H1 (cell line): ENCODE measurements at regions not wholly inside any gene's neighbourhood (a gene's known extent, or its start where the extent isn't known, plus 50 kb on each side); places are given as distances from the start of the nearest gene placed in this dataset.

Source experiments
- CTCF ChIA-PET: fragments of 300-600 bp; sonication (Branson Sonifier 250); formaldehyde crosslinking; loops from one replicate; lab custom pipeline; 2021; ENCODE audit not compliant: partially characterized antibody; lab: Charles Lee
- POLR2A ChIA-PET: fragments of 300-600 bp; sonication (Branson Sonifier 250); formaldehyde crosslinking; loops from one replicate; lab custom pipeline; 2021; ENCODE audit warnings: inconsistent platforms; ENCODE audit not compliant: partially characterized antibody; lab: Charles Lee
- DNase-seq, 2 experiments: peaks; one replicate each; pipeline versions ENCODE4 v3.0.0 to v3.0.0-alpha.2; 2010 to 2022; ENCODE audit warnings: low spot score in 2 of 2, low read depth in 1 of 2, mixed read lengths in 1 of 2
- FAIRE-seq: peaks from 2 replicates; lab custom pipeline; 2011; peaks lifted over from hg19 to GRCh38; lab: Jason Lieb, UNC
- H2AFZ ChIP-seq: 2 replicates; pipeline ENCODE4 v1.8.1; 2012; ENCODE audit warnings: low read length, inconsistent platforms
- H2AK5ac ChIP-seq: 2 replicates; pipeline ENCODE4 v1.6.1; 2013; ENCODE audit warnings: low read depth, low read length
- H2BK120ac ChIP-seq: replicated peaks from 2 replicates; pipeline ENCODE3; 2013; ENCODE audit warnings: low read depth, low read length, inconsistent platforms
- H2BK12ac ChIP-seq: 2 replicates; pipeline ENCODE4 v1.6.1; 2013; ENCODE audit warnings: low read depth, low read length
- H2BK15ac ChIP-seq: 2 replicates; pipeline ENCODE4 v1.6.1; 2013; ENCODE audit warnings: low read length
- H2BK20ac ChIP-seq: 2 replicates; pipeline ENCODE4 v1.6.1; 2013; ENCODE audit warnings: low read length
- H2BK5ac ChIP-seq: 2 replicates; pipeline ENCODE4 v1.6.1; 2013; ENCODE audit warnings: low read depth, low read length
- H3K14ac ChIP-seq: 2 replicates; pipeline ENCODE4 v1.6.1; 2013; ENCODE audit warnings: inconsistent platforms; ENCODE audit not compliant: insufficient read length
- H3K18ac ChIP-seq: 2 replicates; pipeline ENCODE4 v1.6.1; 2013; ENCODE audit warnings: low read length; ENCODE audit errors: extremely low read depth
- H3K23ac ChIP-seq: 2 replicates; pipeline ENCODE4 v1.6.1; 2013; ENCODE audit warnings: inconsistent platforms; ENCODE audit not compliant: insufficient read length
- H3K23me2 ChIP-seq: 2 replicates; pipeline ENCODE4 v1.6.1; 2013; ENCODE audit warnings: low read depth, low read length
- H3K27ac ChIP-seq: 2 replicates; pipeline ENCODE4 v1.6.1; 2011; ENCODE audit warnings: low read depth, low read length, inconsistent platforms
- H3K27me3 ChIP-seq, 4 experiments: replicated peaks in 1 of 4; 1 replicate in 1 of 4; 2 replicates in 3 of 4; pipeline versions ENCODE4 v1.6.1 to v1.8.1; 2011 to 2013; ENCODE audit warnings: low read length in 3 of 4, mild to moderate bottlenecking in 3 of 4, inconsistent platforms in 2 of 4, mixed read lengths in 2 of 4, moderate library complexity in 1 of 4; ENCODE audit not compliant: control insufficient read depth in 3 of 4, insufficient read depth in 3 of 4; ENCODE audit errors: extremely low read depth in 1 of 4
- H3K36me3 ChIP-seq, 4 experiments: 2 replicates each; pipeline versions ENCODE4 v1.6.1 to v1.8.1; 2011 to 2013; ENCODE audit warnings: mild to moderate bottlenecking in 4 of 4, low read length in 3 of 4, moderate library complexity in 2 of 4, control low read depth in 1 of 4, inconsistent platforms in 1 of 4; ENCODE audit not compliant: insufficient read depth in 4 of 4, control insufficient read depth in 2 of 4
- H3K4ac ChIP-seq: replicated peaks from 2 replicates; pipeline ENCODE3; 2013; ENCODE audit warnings: low read length, low read depth, mixed read lengths, inconsistent platforms; ENCODE audit not compliant: insufficient read length
- H3K4me1 ChIP-seq, 4 experiments: replicated peaks in 1 of 4; 1 replicate in 1 of 4; 2 replicates in 3 of 4; pipeline versions ENCODE4 v1.6.1 to v1.8.1; 2011 to 2013; ENCODE audit warnings: low read length in 3 of 4, inconsistent platforms in 2 of 4, mixed read lengths in 1 of 4; ENCODE audit not compliant: insufficient read depth in 4 of 4, control insufficient read depth in 3 of 4
- H3K4me2 ChIP-seq, 2 experiments: 2 replicates each; pipeline versions ENCODE4 v1.6.1 to v1.8.1; 2011 to 2013; ENCODE audit warnings: low read depth in 2 of 2, low read length in 2 of 2, control low read depth in 1 of 2, inconsistent platforms in 1 of 2, mild to moderate bottlenecking in 1 of 2; ENCODE audit not compliant: insufficient read depth in 1 of 2
- H3K4me3 ChIP-seq, 4 experiments: fragments of 200-600, 300-600 bp in 1 of 4; sonication (generic), shearing (Covaris generic), sonication (Bioruptor Twin) in 1 of 4; 2 replicates each; pipeline versions ENCODE4 v1.5.1 to v1.8.1; 2011 to 2016; ENCODE audit warnings: low read length in 4 of 4, low read depth in 3 of 4, control low read depth in 2 of 4, inconsistent platforms in 2 of 4, mild to moderate bottlenecking in 2 of 4, mixed read lengths in 1 of 4, moderate library complexity in 1 of 4; ENCODE audit not compliant: insufficient read depth in 2 of 4; ENCODE audit errors: extremely low read depth in 1 of 4
- H3K56ac ChIP-seq: replicated peaks from 2 replicates; pipeline ENCODE3; 2013; ENCODE audit warnings: low read depth, mild to moderate bottlenecking, mixed read lengths, low read length, inconsistent platforms; ENCODE audit not compliant: insufficient read length
- H3K79me1 ChIP-seq: 2 replicates; pipeline ENCODE4 v1.6.1; 2013; ENCODE audit warnings: low read depth, low read length, control low read depth
- H3K79me2 ChIP-seq, 2 experiments: 2 replicates each; pipeline versions ENCODE4 v1.6.1 to v1.8.1; 2012 to 2013; ENCODE audit warnings: low read length in 2 of 2, mild to moderate bottlenecking in 2 of 2, inconsistent platforms in 1 of 2; ENCODE audit not compliant: insufficient read depth in 2 of 2, control insufficient read depth in 1 of 2
- H3K9ac ChIP-seq, 4 experiments: replicated peaks in 1 of 4; 1 replicate in 1 of 4; 2 replicates in 3 of 4; pipeline versions ENCODE4 v1.6.1 to v1.8.1; 2011 to 2013; ENCODE audit warnings: low read depth in 3 of 4, low read length in 3 of 4, control low read depth in 2 of 4, mild to moderate bottlenecking in 2 of 4, moderate library complexity in 2 of 4, inconsistent platforms in 1 of 4; ENCODE audit errors: extremely low read depth in 1 of 4
- H3K9me3 ChIP-seq, 2 experiments: 2 replicates each; pipeline versions ENCODE4 v1.6.1 to v1.8.1; 2012 to 2013; ENCODE audit warnings: mild to moderate bottlenecking in 2 of 2, moderate library complexity in 2 of 2, control low read depth in 1 of 2, inconsistent platforms in 1 of 2, low read depth in 1 of 2, low read length in 1 of 2, mixed read lengths in 1 of 2; ENCODE audit not compliant: insufficient read depth in 2 of 2
- H4K20me1 ChIP-seq, 2 experiments: replicated peaks in 1 of 2; 2 replicates each; pipeline versions ENCODE3 to v1.8.1; 2011 to 2013; ENCODE audit warnings: inconsistent platforms in 2 of 2, low read length in 2 of 2, mild to moderate bottlenecking in 1 of 2; ENCODE audit not compliant: insufficient read depth in 2 of 2, control insufficient read depth in 1 of 2
- H4K5ac ChIP-seq: 2 replicates; pipeline ENCODE4 v1.6.1; 2013; ENCODE audit warnings: low read length, low read depth, mixed read lengths, inconsistent platforms; ENCODE audit not compliant: insufficient read length
- H4K8ac ChIP-seq: 2 replicates; pipeline ENCODE4 v1.8.0; 2013; ENCODE audit warnings: mild to moderate bottlenecking, moderate library complexity, low read length, inconsistent platforms; ENCODE audit not compliant: insufficient read depth; ENCODE audit errors: extremely low read depth
- H4K91ac ChIP-seq: replicated peaks from 2 replicates; pipeline ENCODE3; 2013; ENCODE audit warnings: low read length, mixed read lengths, inconsistent platforms; ENCODE audit not compliant: insufficient read length
- EZH2 ChIP-seq: fragments of 200-600 bp; sonication (generic); IDR thresholded peaks from 2 replicates; pipeline ENCODE4 v1.7.1; 2012; ENCODE audit warnings: low read depth, mild to moderate bottlenecking, moderate library complexity, low read length, inconsistent platforms; ENCODE audit not compliant: severe bottlenecking
- FOSL1 ChIP-seq: IDR thresholded peaks from 2 replicates; pipeline ENCODE4 v1.6.1; 2011; ENCODE audit warnings: mild to moderate bottlenecking, low read depth, low read length, moderate library complexity; ENCODE audit not compliant: insufficient read depth
- RBBP5 ChIP-seq: IDR thresholded peaks from 2 replicates; pipeline ENCODE4 v1.7.1; 2012; ENCODE audit warnings: low read depth, mild to moderate bottlenecking, inconsistent platforms, low read length, moderate library complexity, borderline replicate concordance
- RFX5 ChIP-seq: IDR thresholded peaks from 2 replicates; pipeline ENCODE4 v1.6.1; 2011; ENCODE audit warnings: low read depth, low read length, improper control_type of control experiment, borderline replicate concordance
- RNF2 ChIP-seq: fragments of 200-900, 300-1000 bp; sonication (generic); IDR thresholded peaks from 2 replicates; pipeline ENCODE4 v1.7.1; 2016; ENCODE audit warnings: borderline replicate concordance, low read depth, mild to moderate bottlenecking, antibody characterized with exemption, low read length; ENCODE audit not compliant: poor library complexity, severe bottlenecking; ENCODE audit errors: missing control alignments
- SP1 ChIP-seq: IDR thresholded peaks from 2 replicates; pipeline ENCODE4 v1.6.1; 2011; ENCODE audit warnings: low read depth, low read length
- WGBS, 2 experiments: shearing (Covaris generic) in 1 of 2; methylation state at CpG; one replicate each; pipeline versions ENCODE4 v1.1.6 to v1.1.7; 2013 to 2015; ENCODE audit warnings: low lambda C conversion rate in 2 of 2, mixed read lengths in 2 of 2, inconsistent platforms in 1 of 2, low coverage in 1 of 2, missing lambda C conversion rate in 1 of 2; ENCODE audit not compliant: insufficient replicate concordance in 2 of 2, insufficient coverage in 1 of 2, insufficient read length in 1 of 2; ENCODE audit errors: extremely low coverage in 1 of 2, missing lambda C conversion rate in 1 of 2; 5-methylcytosine and 5-hydroxymethylcytosine counted together
- TF ChIP-seq, protein P1 (sequence below): IDR thresholded peaks from 2 replicates; pipeline ENCODE4 v1.6.1; 2012; ENCODE audit warnings: low read length, inconsistent platforms

DNA sequence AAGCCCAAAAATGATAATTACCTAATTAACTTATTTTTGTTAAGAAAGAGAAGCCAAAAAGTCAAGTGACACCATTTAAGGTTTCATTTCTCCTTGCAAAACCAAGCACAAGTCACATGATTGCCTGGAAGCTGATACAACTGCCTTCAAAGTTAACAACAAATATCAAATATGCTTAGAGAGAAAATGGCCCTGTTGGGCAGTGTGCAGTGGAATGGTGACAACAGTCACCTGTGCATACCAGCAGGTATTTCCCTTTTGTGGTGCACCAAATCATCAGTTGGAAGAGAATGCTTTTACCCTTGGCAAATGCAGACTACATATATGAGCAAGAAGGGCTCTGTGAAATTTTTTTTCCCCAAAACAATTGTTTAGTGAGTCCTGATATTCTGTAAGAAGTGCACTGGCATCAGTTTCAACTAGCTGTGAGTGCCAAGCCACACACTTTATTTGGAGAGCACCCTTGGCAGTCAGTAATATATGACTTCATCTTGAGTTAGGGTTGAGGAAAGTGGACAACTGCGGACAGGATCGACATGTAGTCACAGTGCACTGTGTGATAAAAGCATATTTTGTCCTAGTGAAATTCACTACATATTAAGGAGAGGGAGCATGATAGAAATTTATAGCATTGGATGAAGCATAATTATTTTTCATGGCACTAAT is 74.9 kb upstream of the DOCK10 start:
- FAIRE-seq, result no peak
- CTCF ChIA-PET, result interaction anchor here (1.5 to 3.0 kb wide), 2 partner anchors 108 to 543 kb away, joined by 3 to 11 read pairs; no protein-coding TSS in a partner anchor
- H3K36me3 ChIP-seq, result no peaks in the 10 kb centered on the region

More for the DNA sequence above, 74.9 kb upstream of the DOCK10 start:
- no peak overlapping the region for H2BK12ac ChIP-seq
- no peak overlapping the region for H3K4me3 ChIP-seq
- no peaks in the 10 kb centered on the region for H4K20me1 ChIP-seq
- H3K9ac ChIP-seq, result no peak overlapping the region
- no peak overlapping the region for H2AFZ ChIP-seq
- H2AK5ac ChIP-seq, result no peak overlapping the region
- H3K23ac ChIP-seq, result no peak overlapping the region
- no peak overlapping the region for H3K18ac ChIP-seq
- no peaks in the 10 kb centered on the region for H3K23me2 ChIP-seq
- H3K14ac ChIP-seq, result no peak overlapping the region
- H3K27ac ChIP-seq, result no peak overlapping the region
- H2BK5ac ChIP-seq, result no peak overlapping the region
- no peaks in the 10 kb centered on the region for H3K27me3 ChIP-seq
- 0 out of 7 replicates have a peak, but pooled peaks cover 0 to 3% (median 0%) of the 10 kb centered on the region in 4 experiments for H3K4me1 ChIP-seq
- no peak overlapping the region for H3K4ac ChIP-seq
- no peaks in the 10 kb centered on the region for H3K9me3 ChIP-seq
- no peak overlapping the region for H4K5ac ChIP-seq
- H3K4me2 ChIP-seq, result no peak overlapping the region
- POLR2A ChIA-PET, result no interaction called here
- TF ChIP-seq FOSL1 (no peak), RBBP5 (no peak), SP1 (no peak), RFX5 (no peak), RNF2 (no peak), EZH2 (no peak)
- TF ChIP-seq, protein P1, sequence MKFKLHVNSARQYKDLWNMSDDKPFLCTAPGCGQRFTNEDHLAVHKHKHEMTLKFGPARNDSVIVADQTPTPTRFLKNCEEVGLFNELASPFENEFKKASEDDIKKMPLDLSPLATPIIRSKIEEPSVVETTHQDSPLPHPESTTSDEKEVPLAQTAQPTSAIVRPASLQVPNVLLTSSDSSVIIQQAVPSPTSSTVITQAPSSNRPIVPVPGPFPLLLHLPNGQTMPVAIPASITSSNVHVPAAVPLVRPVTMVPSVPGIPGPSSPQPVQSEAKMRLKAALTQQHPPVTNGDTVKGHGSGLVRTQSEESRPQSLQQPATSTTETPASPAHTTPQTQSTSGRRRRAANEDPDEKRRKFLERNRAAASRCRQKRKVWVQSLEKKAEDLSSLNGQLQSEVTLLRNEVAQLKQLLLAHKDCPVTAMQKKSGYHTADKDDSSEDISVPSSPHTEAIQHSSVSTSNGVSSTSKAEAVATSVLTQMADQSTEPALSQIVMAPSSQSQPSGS, result no peak
- no peak overlapping the region for H3K56ac ChIP-seq
- DNase-seq, result no peak
- H2BK20ac ChIP-seq, result no peak overlapping the region
- no peak overlapping the region for H2BK15ac ChIP-seq
- no peaks in the 10 kb centered on the region for H3K79me1 ChIP-seq
- WGBS, 2 experiments, result 100% methylated on average over 2 of the region's 2 CpGs; no CpG with 5 or more reads in 1 of the 2 experiments
- H4K91ac ChIP-seq, result no peak overlapping the region
- no peak overlapping the region for H4K8ac ChIP-seq
- H3K79me2 ChIP-seq, result no peaks in the 10 kb centered on the region
- H2BK120ac ChIP-seq, result no peak overlapping the region
